GM23338 (cell line): ENCODE measurements at regions not wholly inside any gene's neighbourhood (a gene's known extent, or its start where the extent isn't known, plus 50 kb on each side); places are given as distances from the start of the nearest gene placed in this dataset.

Source experiments
- CREB1 ChIP-seq: fragments of 250-450 bp; sonication (Bioruptor Pico); IDR thresholded peaks from 2 replicates; pipeline ENCODE4 v1.5.0; 2020; ENCODE audit warnings: low read depth, mild to moderate bottlenecking, moderate library complexity
- CTCF ChIP-seq, 2 experiments: fragments of 200-600 bp in 1 of 2; sonication (generic) in 1 of 2; conservative IDR thresholded peaks; 2 replicates each; pipeline versions ENCODE4 v1.5.1 to v1.6.1; 2016 to 2017; ENCODE audit warnings: antibody characterized with exemption in 2 of 2, low read depth in 2 of 2, mild to moderate bottlenecking in 2 of 2, moderate library complexity in 1 of 2
- EZH2 ChIP-seq: fragments of 200-600 bp; sonication (generic); IDR thresholded peaks from one replicate; pipeline ENCODE4 v1.8.0; 2017; ENCODE audit warnings: antibody characterized with exemption, mild to moderate bottlenecking, low read depth; ENCODE audit not compliant: unreplicated experiment
- EZH2phosphoT487 ChIP-seq: fragments of 200-600 bp; sonication (generic); IDR thresholded peaks from one replicate; pipeline ENCODE4 v1.8.1; 2018; ENCODE audit warnings: antibody characterized with exemption; ENCODE audit not compliant: unreplicated experiment
- JUNB ChIP-seq: IDR thresholded peaks from one replicate; pipeline ENCODE4 v1.6.1; 2016; ENCODE audit warnings: antibody characterized with exemption; ENCODE audit not compliant: unreplicated experiment
- POLR2AphosphoS5 ChIP-seq: IDR thresholded peaks from 2 replicates; pipeline ENCODE4 v1.6.1; 2016; ENCODE audit warnings: antibody characterized with exemption, low read depth
- REST ChIP-seq: IDR thresholded peaks from one replicate; pipeline ENCODE4 v1.6.1; 2018; ENCODE audit warnings: antibody characterized with exemption; ENCODE audit not compliant: unreplicated experiment
- STAT1 ChIP-seq: IDR thresholded peaks from one replicate; pipeline ENCODE4 v1.6.1; 2016; ENCODE audit warnings: antibody characterized with exemption; ENCODE audit not compliant: unreplicated experiment

- TF ChIP-seq EZH2 (no peak), REST (no peak), CTCF (conservative IDR thresholded peaks at IDR 0.05; ENCODE audit: low read depth in 2 of 2) (no peak), JUNB (no peak), POLR2AphosphoS5 (no peak), STAT1 (no peak), EZH2phosphoT487 (no peak), CREB1 (CRISPR knock-in tag) (no peak)
These were observed 380.5 kb downstream of the SH2D1A start for GRCh38 chrX:124726881-124727280.
